SK-N-SH (cell line): ENCODE measurements at regions not wholly inside any gene's neighbourhood (a gene's known extent, or its start where the extent isn't known, plus 50 kb on each side); places are given as distances from the start of the nearest gene placed in this dataset.

Experiments used
- CTCF ChIA-PET: fragments of 300-600, 350-600 bp; formaldehyde crosslinking; extraction: SDS; loops from one replicate; lab custom pipeline; 2021; lab: Yijun Ruan, JAX
- POLR2A ChIA-PET: fragments of 350-600 bp; sonication (Branson Sonifier 250); formaldehyde crosslinking; extraction: SDS; loops from one replicate; lab custom pipeline; 2020; ENCODE audit warnings: antibody characterized with exemption, inconsistent platforms; lab: Yijun Ruan, JAX
- DNase-seq: peaks from one replicate; pipeline ENCODE4 v3.0.0; 2012
- H2AFZ ChIP-seq: fragments of 200-600 bp; sonication (generic); 2 replicates; pipeline ENCODE4 v1.8.1; 2016; ENCODE audit warnings: antibody characterized with exemption, mild to moderate bottlenecking, low read depth
- H3F3A ChIP-seq: fragments of 200-600 bp; sonication (generic); replicated peaks from 2 replicates; pipeline ENCODE3; 2016; ENCODE audit warnings: antibody characterized with exemption, mild to moderate bottlenecking; ENCODE audit not compliant: insufficient read depth
- H3K27ac ChIP-seq, 2 experiments: fragments of 200-500 bp in 1 of 2; fragments of 200-600 bp in 1 of 2; sonication (Bioruptor generic) in 1 of 2; sonication (generic), shearing (Covaris generic) in 1 of 2; 2 replicates each; pipeline versions ENCODE4 v1.5.1 to v1.6.1; 2014 to 2016; ENCODE audit warnings: low read depth in 2 of 2, inconsistent platforms in 1 of 2, low read length in 1 of 2, mild to moderate bottlenecking in 1 of 2, mixed read lengths in 1 of 2
- H3K27me3 ChIP-seq: fragments of 200-600 bp; sonication (generic), shearing (Covaris generic); 2 replicates; pipeline ENCODE4 v1.6.1; 2016; ENCODE audit warnings: mixed run types; ENCODE audit not compliant: insufficient read depth
- H3K36me3 ChIP-seq, 2 experiments: fragments of 200-500 bp in 1 of 2; fragments of 200-600 bp in 1 of 2; sonication (Bioruptor generic) in 1 of 2; sonication (generic) in 1 of 2; replicated peaks in 1 of 2; 2 replicates each; pipeline versions ENCODE3 to v1.5.1; 2014 to 2016; ENCODE audit warnings: low read length in 1 of 2, mild to moderate bottlenecking in 1 of 2; ENCODE audit not compliant: insufficient read depth in 2 of 2, control insufficient read depth in 1 of 2
- H3K4me1 ChIP-seq, 2 experiments: fragments of 200-500 bp in 1 of 2; fragments of 200-600 bp in 1 of 2; sonication (Bioruptor generic) in 1 of 2; sonication (generic), shearing (Covaris generic) in 1 of 2; 2 replicates each; pipeline versions ENCODE4 v1.5.1 to v1.6.1; 2014 to 2016; ENCODE audit warnings: low read depth in 1 of 2, low read length in 1 of 2, mixed run types in 1 of 2; ENCODE audit not compliant: insufficient read depth in 2 of 2, control insufficient read depth in 1 of 2
- H3K4me2 ChIP-seq: fragments of 200-600 bp; sonication (generic), shearing (Covaris generic); 2 replicates; pipeline ENCODE4 v1.6.1; 2017; ENCODE audit warnings: mixed run types
- H3K4me3 ChIP-seq, 2 experiments: fragments of 200-500 bp in 1 of 2; fragments of 200-600 bp in 1 of 2; sonication (Bioruptor generic) in 1 of 2; sonication (generic), shearing (Covaris generic) in 1 of 2; 2 replicates each; pipeline versions ENCODE4 v1.5.1 to v1.8.1; 2014 to 2016; ENCODE audit warnings: low read depth in 2 of 2, inconsistent platforms in 1 of 2, low read length in 1 of 2, mild to moderate bottlenecking in 1 of 2, mixed read lengths in 1 of 2, moderate library complexity in 1 of 2
- H3K79me2 ChIP-seq: fragments of 200-600 bp; sonication (generic); 2 replicates; pipeline ENCODE4 v1.8.1; 2017; ENCODE audit warnings: mild to moderate bottlenecking; ENCODE audit not compliant: insufficient read depth
- H3K9ac ChIP-seq: fragments of 200-600 bp; sonication (generic); 2 replicates; pipeline ENCODE4 v1.6.1; 2017; ENCODE audit warnings: mixed run types
- H3K9me2 ChIP-seq: fragments of 200-600 bp; sonication (generic); 2 replicates; pipeline ENCODE4 v1.6.1; 2017; ENCODE audit warnings: mixed run types
- H3K9me3 ChIP-seq: fragments of 200-600 bp; sonication (generic); 2 replicates; pipeline ENCODE4 v1.6.1; 2017; ENCODE audit warnings: mixed run types, mild to moderate bottlenecking, moderate library complexity
- H4K20me1 ChIP-seq: fragments of 200-600 bp; sonication (generic); 2 replicates; pipeline ENCODE4 v1.6.1; 2017; ENCODE audit warnings: mild to moderate bottlenecking, mixed run types; ENCODE audit not compliant: insufficient read depth
- CHD2 ChIP-seq: fragments of 150-350 bp; IDR thresholded peaks from 2 replicates; pipeline ENCODE4 v1.6.1; 2018; ENCODE audit warnings: low read length; ENCODE audit not compliant: partially characterized antibody
- ELF1 ChIP-seq: IDR thresholded peaks from 2 replicates; pipeline ENCODE4 v1.4.0; 2012
- EP300 ChIP-seq, 2 experiments: IDR thresholded peaks; 2 replicates each; pipeline versions ENCODE4 v1.4.0 to v1.6.1; 2012; ENCODE audit warnings: borderline replicate concordance in 1 of 2, low read depth in 1 of 2, low read length in 1 of 2
- FOXJ3 ChIP-seq: sonication (generic); formaldehyde crosslinking; IDR thresholded peaks from 2 replicates; pipeline ENCODE4 v1.5.1; 2020; ENCODE audit warnings: mild to moderate bottlenecking, missing genetic modification reagents
- FOXM1 ChIP-seq: IDR thresholded peaks from 2 replicates; pipeline ENCODE4 v1.4.0; 2012; ENCODE audit warnings: low read depth, mild to moderate bottlenecking
- JUND ChIP-seq: IDR thresholded peaks from 2 replicates; pipeline ENCODE4 v1.4.0; 2012
- MEF2A ChIP-seq: IDR thresholded peaks from 2 replicates; pipeline ENCODE4 v1.4.0; 2012; ENCODE audit warnings: low read depth, borderline replicate concordance
- RFX5 ChIP-seq: IDR thresholded peaks from 2 replicates; pipeline ENCODE4 v1.6.1; 2012; ENCODE audit warnings: mild to moderate bottlenecking, improper control_type of control experiment, low read length
- RXRA ChIP-seq: IDR thresholded peaks from 2 replicates; pipeline ENCODE4 v1.4.0; 2012; ENCODE audit warnings: low read depth, mild to moderate bottlenecking, borderline replicate concordance
- SIN3A ChIP-seq: IDR thresholded peaks from 2 replicates; pipeline ENCODE4 v1.6.1; 2012; ENCODE audit warnings: low read depth, mild to moderate bottlenecking, low read length, moderate library complexity, borderline replicate concordance
- TAF1 ChIP-seq: IDR thresholded peaks from 2 replicates; pipeline ENCODE4 v1.6.1; 2012; ENCODE audit warnings: low read depth, mild to moderate bottlenecking, low read length, moderate library complexity, borderline replicate concordance
- TCF12 ChIP-seq: IDR thresholded peaks from 2 replicates; pipeline ENCODE4 v1.4.0; 2012
- TEAD4 ChIP-seq: IDR thresholded peaks from 2 replicates; pipeline ENCODE4 v1.4.0; 2012; ENCODE audit warnings: mild to moderate bottlenecking, borderline replicate concordance; ENCODE audit not compliant: insufficient read depth
- WGBS: methylation state at CpG from one replicate; pipeline ENCODE4 v1.1.6; 2017; ENCODE audit warnings: low lambda C conversion rate; 5-methylcytosine and 5-hydroxymethylcytosine counted together
- TF ChIP-seq, protein P1 (sequence below): IDR thresholded peaks from 2 replicates; pipeline ENCODE4; 2012
- TF ChIP-seq, protein P2 (sequence below): IDR thresholded peaks from 2 replicates; pipeline ENCODE4 v1.4.0; 2012; ENCODE audit warnings: low read depth, borderline replicate concordance

DNA sequence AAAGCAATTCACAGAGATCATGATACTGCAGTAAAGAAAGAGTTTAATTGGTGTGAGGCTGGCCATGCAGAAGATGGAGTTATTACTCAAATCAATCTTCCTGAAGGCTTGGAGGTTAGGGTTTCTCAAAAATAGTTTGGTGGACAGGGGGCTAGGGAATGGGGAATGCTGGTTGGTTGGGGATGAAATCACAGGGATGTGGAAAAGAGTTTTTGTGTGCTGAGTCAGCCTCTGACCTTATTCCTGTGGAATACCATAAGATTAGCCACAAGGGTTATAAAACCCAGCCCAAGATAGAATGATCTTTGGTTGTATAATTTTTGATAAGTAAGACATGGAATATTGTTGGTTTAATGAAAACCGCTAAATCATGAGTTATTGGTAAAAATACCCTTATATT, 764.3 kb downstream of the TYW1 start:
- Histone ChIP-seq H3F3A (no peaks in the 10 kb centered on the region), H3K36me3 (no peaks in the 10 kb centered on the region), H3K27me3 (no peaks in the 10 kb centered on the region), H3K4me3 (no peak overlapping the region), H3K9me3 (no peaks in the 10 kb centered on the region; the same call in 1 of the 2 replicates), H2AFZ (no peak overlapping the region), H3K4me1 (no peaks in the 10 kb centered on the region), H3K27ac (no peak overlapping the region), H3K79me2 (no peaks in the 10 kb centered on the region), H4K20me1 (no peaks in the 10 kb centered on the region), H3K4me2 (no peak overlapping the region), H3K9ac (no peak overlapping the region), H3K9me2 (no peaks in the 10 kb centered on the region)
- ChIA-PET CTCF (interaction anchor here (1.1 to 1.6 kb wide), 2 partner anchors 18 to 136 kb away, joined by 3 read pairs; no protein-coding TSS in a partner anchor), POLR2A (no interaction called here)
- WGBS, result 18% methylated on average over 1 of the region's 1 CpG
- DNase-seq, result no peak
- TF ChIP-seq, protein P1, sequence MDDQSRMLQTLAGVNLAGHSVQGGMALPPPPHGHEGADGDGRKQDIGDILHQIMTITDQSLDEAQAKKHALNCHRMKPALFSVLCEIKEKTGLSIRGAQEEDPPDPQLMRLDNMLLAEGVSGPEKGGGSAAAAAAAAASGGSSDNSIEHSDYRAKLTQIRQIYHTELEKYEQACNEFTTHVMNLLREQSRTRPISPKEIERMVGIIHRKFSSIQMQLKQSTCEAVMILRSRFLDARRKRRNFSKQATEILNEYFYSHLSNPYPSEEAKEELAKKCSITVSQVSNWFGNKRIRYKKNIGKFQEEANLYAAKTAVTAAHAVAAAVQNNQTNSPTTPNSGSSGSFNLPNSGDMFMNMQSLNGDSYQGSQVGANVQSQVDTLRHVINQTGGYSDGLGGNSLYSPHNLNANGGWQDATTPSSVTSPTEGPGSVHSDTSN, result no peak
- TF ChIP-seq RFX5, result no peak
- TF ChIP-seq RXRA, result no peak
- TF ChIP-seq CHD2, result no peak
- no peak for TF ChIP-seq TCF12
- no peak for TF ChIP-seq EP300 (IDR thresholded peaks at IDR 0.05; ENCODE audit: borderline replicate concordance in 1 of 2, low read depth in 1 of 2, low read length in 1 of 2)

DNA sequence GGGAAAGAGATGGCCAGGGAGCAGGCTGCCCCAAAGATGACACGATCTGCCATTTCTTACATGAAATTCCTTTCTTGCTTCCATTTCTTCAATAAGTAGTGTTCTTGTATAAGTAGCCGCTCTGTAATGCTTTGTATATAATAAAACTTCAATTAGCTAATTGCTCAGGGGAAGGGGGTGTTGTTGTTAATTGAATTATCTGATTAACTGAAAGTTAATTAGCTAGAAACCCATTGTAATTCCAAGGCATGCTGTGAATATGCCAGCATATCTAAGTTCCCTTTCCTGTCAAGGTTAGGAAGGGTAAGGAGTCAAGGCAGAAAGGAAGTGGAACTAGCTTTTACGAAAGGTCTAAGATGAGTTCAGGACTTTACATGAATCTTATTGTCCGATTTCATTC, 765.9 kb downstream of the TYW1 start:
- TF ChIP-seq TEAD4 (no peak), FOXJ3 (CRISPR knock-in tag) (no peak), MEF2A (no peak), CHD2 (no peak), TAF1 (no peak), JUND (no peak), ELF1 (no peak), EP300 (IDR thresholded peaks at IDR 0.05; ENCODE audit: borderline replicate concordance in 1 of 2, low read depth in 1 of 2, low read length in 1 of 2) (no peak), SIN3A (no peak), FOXM1 (no peak)
- TF ChIP-seq, protein P2, sequence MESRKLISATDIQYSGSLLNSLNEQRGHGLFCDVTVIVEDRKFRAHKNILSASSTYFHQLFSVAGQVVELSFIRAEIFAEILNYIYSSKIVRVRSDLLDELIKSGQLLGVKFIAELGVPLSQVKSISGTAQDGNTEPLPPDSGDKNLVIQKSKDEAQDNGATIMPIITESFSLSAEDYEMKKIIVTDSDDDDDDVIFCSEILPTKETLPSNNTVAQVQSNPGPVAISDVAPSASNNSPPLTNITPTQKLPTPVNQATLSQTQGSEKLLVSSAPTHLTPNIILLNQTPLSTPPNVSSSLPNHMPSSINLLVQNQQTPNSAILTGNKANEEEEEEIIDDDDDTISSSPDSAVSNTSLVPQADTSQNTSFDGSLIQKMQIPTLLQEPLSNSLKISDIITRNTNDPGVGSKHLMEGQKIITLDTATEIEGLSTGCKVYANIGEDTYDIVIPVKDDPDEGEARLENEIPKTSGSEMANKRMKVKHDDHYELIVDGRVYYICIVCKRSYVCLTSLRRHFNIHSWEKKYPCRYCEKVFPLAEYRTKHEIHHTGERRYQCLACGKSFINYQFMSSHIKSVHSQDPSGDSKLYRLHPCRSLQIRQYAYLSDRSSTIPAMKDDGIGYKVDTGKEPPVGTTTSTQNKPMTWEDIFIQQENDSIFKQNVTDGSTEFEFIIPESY, result no peak
- TF ChIP-seq, protein P1, result no peak
- H3K9me2 ChIP-seq, result no peaks in the 10 kb centered on the region
- H3K4me2 ChIP-seq, result no peak overlapping the region
- H4K20me1 ChIP-seq, result no peaks in the 10 kb centered on the region
- no peaks in the 10 kb centered on the region for H3K79me2 ChIP-seq
- 30% methylated on average over 4 of the region's 4 CpGs for WGBS
- H3F3A ChIP-seq, result no peaks in the 10 kb centered on the region
- no peaks in the 10 kb centered on the region for H3K4me1 ChIP-seq
- H3K27me3 ChIP-seq, result no peaks in the 10 kb centered on the region
- H3K36me3 ChIP-seq, result no peaks in the 10 kb centered on the region
- ChIA-PET CTCF (interaction anchor here (1.1 to 1.8 kb wide), 3 partner anchors 10 to 26 kb away, joined by 3 to 4 read pairs (median 3); no protein-coding TSS in a partner anchor), POLR2A (no interaction called here)
- no peak overlapping the region for H3K27ac ChIP-seq
- H3K9me3 ChIP-seq, result no peaks in the 10 kb centered on the region; the same call in 1 of the 2 replicates
- DNase-seq, result no peak
- H2AFZ ChIP-seq, result no peak overlapping the region
- no peak overlapping the region for H3K9ac ChIP-seq
- no peak overlapping the region for H3K4me3 ChIP-seq
